HepG2 (cell line): ENCODE measurements at regions not wholly inside any gene's neighbourhood (a gene's known extent, or its start where the extent isn't known, plus 50 kb on each side); places are given as distances from the start of the nearest gene placed in this dataset.

Experiments
- ATAC-seq: fragments of 200-7000 bp; cut with Tn5 transposase; 3 replicates; pipeline ENCODE4 v1.9.1; 2020; ENCODE audit warnings: mild to moderate bottlenecking, moderate library complexity
- BruUV-seq: library from RNA; stranded (reverse); fragments of 400-500 nt; replicated peaks from 2 replicates; lab custom pipeline; 2021; lab: Mats Ljungman, UMichigan
- CTCF ChIA-PET: fragments of 300-600 bp; formaldehyde crosslinking; extraction: SDS; loops from one replicate; lab custom pipeline; 2021; ENCODE audit warnings: low total read pairs, inconsistent platforms, low intra/inter-chr PET ratio; lab: Yijun Ruan, JAX
- POLR2A ChIA-PET: fragments of 350-600 bp; sonication (Branson Sonifier 250); formaldehyde crosslinking; loops from one replicate; lab custom pipeline; 2020; ENCODE audit warnings: antibody characterized with exemption, inconsistent platforms; lab: Yijun Ruan, JAX
- DNase-seq: peaks from one replicate; pipeline ENCODE4 v3.0.0-alpha.2; 2015; ENCODE audit warnings: low spot score
- FAIRE-seq: peaks from 3 replicates; lab custom pipeline; 2011; peaks lifted over from hg19 to GRCh38; lab: Jason Lieb, UNC
- H2AFZ ChIP-seq: one replicate; pipeline ENCODE4 v1.6.1; 2011; ENCODE audit warnings: low read length, inconsistent platforms
- H3K27ac ChIP-seq: fragments of 300-600 bp; 3 replicates; pipeline ENCODE4 v1.8.0; 2011; ENCODE audit warnings: mixed run types, mild to moderate bottlenecking, mixed read lengths, low read length, inconsistent platforms; ENCODE audit not compliant: insufficient read depth; ENCODE audit errors: extremely low read length
- H3K27me3 ChIP-seq, 2 experiments: fragments of 200-600 bp in 1 of 2; 2 replicates in 1 of 2; 3 replicates in 1 of 2; pipeline versions ENCODE4 v1.6.0 to v1.8.0; 2011; ENCODE audit warnings: low read length in 2 of 2, mild to moderate bottlenecking in 2 of 2, moderate library complexity in 2 of 2, inconsistent platforms in 1 of 2; ENCODE audit not compliant: insufficient read depth in 2 of 2, control insufficient read depth in 1 of 2
- H3K36me3 ChIP-seq, 2 experiments: fragments of 200-600 bp in 1 of 2; replicated peaks in 1 of 2; 2 replicates in 1 of 2; 3 replicates in 1 of 2; pipeline versions ENCODE4 v1.5.1 to v1.8.0; 2011; ENCODE audit warnings: low read length in 2 of 2, inconsistent platforms in 1 of 2; ENCODE audit not compliant: insufficient read depth in 2 of 2, control insufficient read depth in 1 of 2
- H3K4me1 ChIP-seq: 2 replicates; pipeline ENCODE4 v1.5.1; 2012; ENCODE audit warnings: low read length, inconsistent platforms; ENCODE audit not compliant: insufficient read depth
- H3K4me2 ChIP-seq: 2 replicates; pipeline ENCODE4 v1.6.0; 2011; ENCODE audit warnings: low read depth, low read length, inconsistent platforms
- H3K4me3 ChIP-seq, 3 experiments: fragments of 200-600 bp in 1 of 3; sonication (generic), shearing (Covaris generic) in 1 of 3; replicated peaks in 1 of 3; 2 replicates each; pipeline ENCODE4 v1.5.1; 2011 to 2016; ENCODE audit warnings: low read length in 3 of 3, inconsistent platforms in 2 of 3, low read depth in 2 of 3, mild to moderate bottlenecking in 2 of 3, control low read depth in 1 of 3, mixed read lengths in 1 of 3; ENCODE audit not compliant: insufficient read depth in 1 of 3
- H3K79me2 ChIP-seq: one replicate; pipeline ENCODE4 v1.6.1; 2011; ENCODE audit warnings: low read length, inconsistent platforms; ENCODE audit not compliant: insufficient read depth
- H3K9ac ChIP-seq: 2 replicates; pipeline ENCODE4 v1.6.0; 2011; ENCODE audit warnings: mild to moderate bottlenecking, low read depth, low read length, inconsistent platforms; ENCODE audit not compliant: insufficient read depth
- H3K9me3 ChIP-seq: 2 replicates; pipeline ENCODE4 v1.5.1; 2012; ENCODE audit warnings: mild to moderate bottlenecking, low read length
- H4K20me1 ChIP-seq: 2 replicates; pipeline ENCODE4 v1.6.0; 2011; ENCODE audit warnings: inconsistent platforms, mild to moderate bottlenecking, low read length, moderate library complexity; ENCODE audit not compliant: insufficient read depth
- ATAD3A ChIP-seq: sonication (generic); formaldehyde crosslinking; IDR thresholded peaks from 2 replicates; pipeline ENCODE4 v1.4.0; 2020; ENCODE audit warnings: missing genetic modification reagents
- CBFB ChIP-seq: sonication (generic); formaldehyde crosslinking; IDR thresholded peaks from 2 replicates; pipeline ENCODE4 v1.4.0; 2020; ENCODE audit warnings: missing genetic modification reagents
- EP300 ChIP-seq, 3 experiments: sonication (generic) in 1 of 3; formaldehyde crosslinking in 1 of 3; IDR thresholded peaks; 2 replicates each; pipeline versions ENCODE4 v1.5.1 to v1.6.1; 2011 to 2020; ENCODE audit warnings: low read depth in 2 of 3, low read length in 2 of 3, borderline replicate concordance in 1 of 3, improper control_type of control experiment in 1 of 3, mild to moderate bottlenecking in 1 of 3, missing genetic modification reagents in 1 of 3, moderate library complexity in 1 of 3
- IRF2 ChIP-seq: IDR thresholded peaks from 2 replicates; pipeline ENCODE4 v1.6.1; 2018; ENCODE audit warnings: missing genetic modification reagents, missing compliant biosample characterization
- MAFG ChIP-seq: sonication (generic); formaldehyde crosslinking; IDR thresholded peaks from 2 replicates; pipeline ENCODE4 v1.5.1; 2020; ENCODE audit warnings: mild to moderate bottlenecking, missing genetic modification reagents
- MED13 ChIP-seq: sonication (generic); formaldehyde crosslinking; IDR thresholded peaks from 2 replicates; pipeline ENCODE4 v1.5.0; 2020; ENCODE audit warnings: missing genetic modification reagents
- MYNN ChIP-seq: sonication (generic); formaldehyde crosslinking; IDR thresholded peaks from 2 replicates; pipeline ENCODE4 v1.4.0; 2020; ENCODE audit warnings: mild to moderate bottlenecking, low read depth, missing genetic modification reagents
- POLR2AphosphoS2 ChIP-seq: IDR thresholded peaks from 2 replicates; pipeline ENCODE4 v1.6.1; 2011; ENCODE audit warnings: low read depth, low read length, improper control_type of control experiment
- POLR2AphosphoS5 ChIP-seq: IDR thresholded peaks from 2 replicates; pipeline ENCODE4 v1.6.1; 2012; ENCODE audit warnings: low read depth, low read length
- SOX5 ChIP-seq: IDR thresholded peaks from 2 replicates; pipeline ENCODE4 v1.6.1; 2016; ENCODE audit warnings: borderline replicate concordance
- ZBTB25 ChIP-seq: IDR thresholded peaks from 2 replicates; pipeline ENCODE4 v1.6.1; 2018; ENCODE audit warnings: missing genetic modification reagents
- ZBTB38 ChIP-seq: sonication (generic); formaldehyde crosslinking; IDR thresholded peaks from 2 replicates; pipeline ENCODE4 v1.5.1; 2020; ENCODE audit warnings: mild to moderate bottlenecking, missing genetic modification reagents
- ZFP1 ChIP-seq: IDR thresholded peaks from 2 replicates; pipeline ENCODE4 v1.6.1; 2016
- ZGPAT ChIP-seq: IDR thresholded peaks from 2 replicates; pipeline ENCODE4 v1.6.1; 2016; ENCODE audit warnings: mild to moderate bottlenecking
- ZNF230 ChIP-seq: sonication (generic); formaldehyde crosslinking; IDR thresholded peaks from 2 replicates; pipeline ENCODE4 v1.4.0; 2020; ENCODE audit warnings: mild to moderate bottlenecking, missing genetic modification reagents
- ZNF292 ChIP-seq: sonication (generic); formaldehyde crosslinking; IDR thresholded peaks from 2 replicates; pipeline ENCODE4 v1.8.1; 2022; ENCODE audit warnings: mild to moderate bottlenecking, low read depth, missing genetic modification reagents, borderline replicate concordance
- ZNF350 ChIP-seq: sonication (generic); formaldehyde crosslinking; IDR thresholded peaks from 2 replicates; pipeline ENCODE4 v1.4.0; 2020; ENCODE audit warnings: mild to moderate bottlenecking, low read depth, missing genetic modification reagents, borderline replicate concordance
- ZNF672 ChIP-seq: sonication (generic); formaldehyde crosslinking; IDR thresholded peaks from 2 replicates; pipeline ENCODE4 v1.8.1; 2022; ENCODE audit warnings: missing genetic modification reagents
- ZNF720 ChIP-seq: sonication (generic); formaldehyde crosslinking; IDR thresholded peaks from 2 replicates; pipeline ENCODE4 v1.4.0; 2020; ENCODE audit warnings: missing genetic modification reagents
- WGBS: methylation state at CpG from one replicate; pipeline ENCODE4 v1.1.6; 2017; ENCODE audit warnings: low lambda C conversion rate; 5-methylcytosine and 5-hydroxymethylcytosine counted together
- in situ Hi-C: cut with HindIII; loops from 2 replicates; pipeline ENCODE4 v1.10.0; 2017; ENCODE audit warnings: low pct_unique_long_range_greater_than_20kb; ENCODE audit not compliant: extremely low pct_ligation_motif_present
- intact Hi-C: fragments of 100-400 bp; cut with micrococcal nuclease; formaldehyde crosslinking; loops from one replicate; pipeline ENCODE4 v1.10.0; 2022; ENCODE audit not compliant: unreplicated experiment
- TF ChIP-seq, protein P1 (sequence below): sonication (generic); formaldehyde crosslinking; IDR thresholded peaks from 2 replicates; pipeline ENCODE4 v1.4.0; 2020; ENCODE audit warnings: missing genetic modification reagents

GRCh38 chr15:93158097-93158900, 69.3 kb upstream of the RGMA start:
- no TSS peak for BruUV-seq
- 4% methylated on average over 5 of the region's 13 CpGs for WGBS
- in situ Hi-C loops (no loop called here), intact Hi-C loops (no loop called here)
- no peaks in the 10 kb centered on the region; the same call in 1 of the 2 replicates for H4K20me1 ChIP-seq
- no peak overlapping the region for H3K27ac ChIP-seq
- ChIA-PET CTCF (no interaction called here), POLR2A (no interaction called here)
- no peak for DNase-seq
- H3K9ac ChIP-seq = no peak overlapping the region
- no peaks in the 10 kb centered on the region for H3K4me1 ChIP-seq
- no peak for ATAC-seq
- no peaks in the 10 kb centered on the region for H3K9me3 ChIP-seq
- peaks cover 0 to 27% of the 10 kb centered on the region in 2 experiments; a peak in 3 of 5 replicates for H3K27me3 ChIP-seq
- no peak overlapping the region for H3K4me2 ChIP-seq
- no peaks in the 10 kb centered on the region for H3K36me3 ChIP-seq
- no peak overlapping the region for H3K4me3 ChIP-seq
- TF ChIP-seq ZNF230 (CRISPR knock-in tag) (no peak), EP300 (IDR thresholded peaks at IDR 0.05; ENCODE audit: low read depth in 2 of 2, low read length in 2 of 2) (no peak), EP300 (CRISPR knock-in tag; IDR thresholded peaks at IDR 0.05; ENCODE audit: borderline replicate concordance) (no peak), ZFP1 (no peak), ZNF292 (CRISPR knock-in tag) (no peak), ZNF720 (CRISPR knock-in tag) (no peak), IRF2 (CRISPR knock-in tag) (no peak), MAFG (CRISPR knock-in tag) (no peak), MED13 (no peak), SOX5 (no peak), ATAD3A (CRISPR knock-in tag) (no peak), ZGPAT (no peak), MYNN (CRISPR knock-in tag) (no peak), ZBTB38 (no peak), CBFB (CRISPR knock-in tag) (no peak), ZNF350 (no peak), ZBTB25 (CRISPR knock-in tag) (no peak), POLR2AphosphoS5 (no peak), POLR2AphosphoS2 (no peak), ZNF672 (CRISPR knock-in tag) (no peak)
- TF ChIP-seq, protein P1, sequence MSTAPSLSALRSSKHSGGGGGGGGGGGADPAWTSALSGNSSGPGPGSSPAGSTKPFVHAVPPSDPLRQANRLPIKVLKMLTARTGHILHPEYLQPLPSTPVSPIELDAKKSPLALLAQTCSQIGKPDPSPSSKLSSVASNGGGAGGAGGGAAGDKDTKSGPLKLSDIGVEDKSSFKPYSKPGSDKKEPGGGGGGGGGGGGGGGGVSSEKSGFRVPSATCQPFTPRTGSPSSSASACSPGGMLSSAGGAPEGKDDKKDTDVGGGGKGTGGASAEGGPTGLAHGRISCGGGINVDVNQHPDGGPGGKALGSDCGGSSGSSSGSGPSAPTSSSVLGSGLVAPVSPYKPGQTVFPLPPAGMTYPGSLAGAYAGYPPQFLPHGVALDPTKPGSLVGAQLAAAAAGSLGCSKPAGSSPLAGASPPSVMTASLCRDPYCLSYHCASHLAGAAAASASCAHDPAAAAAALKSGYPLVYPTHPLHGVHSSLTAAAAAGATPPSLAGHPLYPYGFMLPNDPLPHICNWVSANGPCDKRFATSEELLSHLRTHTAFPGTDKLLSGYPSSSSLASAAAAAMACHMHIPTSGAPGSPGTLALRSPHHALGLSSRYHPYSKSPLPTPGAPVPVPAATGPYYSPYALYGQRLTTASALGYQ = no peak
- FAIRE-seq = no peak
- H2AFZ ChIP-seq = no peak overlapping the region
- no peaks in the 10 kb centered on the region for H3K79me2 ChIP-seq
